Caco-2 (cell line): ENCODE measurements at regions not wholly inside any gene's neighbourhood (a gene's known extent, or its start where the extent isn't known, plus 50 kb on each side); places are given as distances from the start of the nearest gene placed in this dataset.

Experiments used
- BruUV-seq: library from RNA; stranded (reverse); fragments of 400-500 nt; replicated peaks from 2 replicates; lab custom pipeline; 2021; lab: Mats Ljungman, UMichigan
- CTCF ChIA-PET: fragments of 300-600 bp; sonication (Branson Sonifier 250); formaldehyde crosslinking; loops from one replicate; lab custom pipeline; 2022; ENCODE audit warnings: antibody characterized with exemption; lab: Charles Lee
- POLR2A ChIA-PET: fragments of 300-600 bp; sonication (Branson Sonifier 250); formaldehyde crosslinking; loops from one replicate; lab custom pipeline; 2022; ENCODE audit warnings: antibody characterized with exemption; lab: Charles Lee
- DNase-seq, 2 experiments: peaks; one replicate each; pipeline versions ENCODE4 v3.0.0 to v3.0.0-alpha.2; 2020 to 2022
- H3K27me3 ChIP-seq: replicated peaks from 2 replicates; pipeline ENCODE4 v1.6.0; 2011; ENCODE audit warnings: low read length; ENCODE audit not compliant: control insufficient read depth, insufficient read depth
- H3K36me3 ChIP-seq: 2 replicates; pipeline ENCODE4 v1.5.1; 2011; ENCODE audit warnings: low read length; ENCODE audit not compliant: control insufficient read depth, insufficient read depth
- H3K4me1 ChIP-seq: fragments of 250-450 bp; sonication (Bioruptor Pico); 2 replicates; pipeline ENCODE4 v1.5.1; 2020; ENCODE audit warnings: mild to moderate bottlenecking
- H3K4me3 ChIP-seq: 2 replicates; pipeline ENCODE4 v1.5.1; 2011; ENCODE audit warnings: low read depth, mild to moderate bottlenecking, control low read depth, low read length
- H3K9me3 ChIP-seq: fragments of 250-450 bp; sonication (Bioruptor Pico); 2 replicates; pipeline ENCODE4 v1.5.1; 2020; ENCODE audit warnings: mild to moderate bottlenecking, moderate library complexity
- H3K27ac Mint-ChIP-seq: one replicate; pipeline ENCODE4 v1.8.0; 2022; ENCODE audit warnings: mixed read lengths; ENCODE audit not compliant: unreplicated experiment
- H3K27me3 Mint-ChIP-seq: one replicate; pipeline ENCODE4 v1.8.0; 2022; ENCODE audit warnings: mixed read lengths; ENCODE audit not compliant: insufficient read depth, unreplicated experiment
- H3K36me3 Mint-ChIP-seq: one replicate; pipeline ENCODE4 v1.8.0; 2022; ENCODE audit warnings: mild to moderate bottlenecking, mixed read lengths; ENCODE audit not compliant: insufficient read depth, unreplicated experiment
- H3K4me1 Mint-ChIP-seq: one replicate; pipeline ENCODE4 v1.8.0; 2022; ENCODE audit warnings: low read depth, mixed read lengths; ENCODE audit not compliant: unreplicated experiment
- H3K4me3 Mint-ChIP-seq: one replicate; pipeline ENCODE4 v1.8.0; 2022; ENCODE audit warnings: mild to moderate bottlenecking, moderate library complexity, mixed read lengths; ENCODE audit not compliant: unreplicated experiment
- H3K9me3 Mint-ChIP-seq: one replicate; pipeline ENCODE4 v1.8.0; 2022; ENCODE audit warnings: mixed read lengths; ENCODE audit not compliant: unreplicated experiment
- CTCF ChIP-seq, 2 experiments: fragments of 200-600 bp in 1 of 2; IDR thresholded peaks; 1 replicate in 1 of 2; 2 replicates in 1 of 2; pipeline versions ENCODE4 v1.5.1 to v1.8.0; 2011 to 2022; ENCODE audit warnings: antibody characterized with exemption in 1 of 2, control low read depth in 1 of 2, inconsistent platforms in 1 of 2, low read depth in 1 of 2, low read length in 1 of 2, mild to moderate bottlenecking in 1 of 2, moderate library complexity in 1 of 2; ENCODE audit not compliant: insufficient read depth in 1 of 2, severe bottlenecking in 1 of 2, unreplicated experiment in 1 of 2
- intact Hi-C: fragments of 100-400 bp; cut with micrococcal nuclease; formaldehyde crosslinking; loops from one replicate; pipeline ENCODE4 v1.10.0; 2022; ENCODE audit not compliant: unreplicated experiment

- no peaks in the 10 kb centered on the region for H3K36me3 Mint-ChIP-seq
- DNase-seq, result no peak
- H3K4me3 ChIP-seq, result no peak overlapping the region
- intact Hi-C loops, result no loop called here
- no peak for TF ChIP-seq CTCF (IDR thresholded peaks at IDR 0.05; ENCODE audit: insufficient read depth in 1 of 2, low read depth in 1 of 2, low read length in 1 of 2, severe bottlenecking in 1 of 2, unreplicated experiment in 1 of 2)
- H3K36me3 ChIP-seq, result no peaks in the 10 kb centered on the region
- ChIA-PET POLR2A (no interaction called here), CTCF (no interaction called here)
- no peaks in the 10 kb centered on the region for H3K4me1 ChIP-seq
- no TSS peak for BruUV-seq
- no peak overlapping the region for H3K27ac Mint-ChIP-seq
- no peaks in the 10 kb centered on the region for H3K27me3 ChIP-seq
- H3K27me3 Mint-ChIP-seq, result no peaks in the 10 kb centered on the region
- no peaks in the 10 kb centered on the region for H3K9me3 Mint-ChIP-seq
- peaks cover 5% of the 10 kb centered on the region for H3K4me1 Mint-ChIP-seq
- H3K9me3 ChIP-seq, result no peaks in the 10 kb centered on the region
- H3K4me3 Mint-ChIP-seq, result no peak overlapping the region
These were observed 90.0 kb upstream of the MYOCD start for GRCh38 chr17:12575641-12576040.

- H3K9me3 ChIP-seq, result no peaks in the 10 kb centered on the region
- no TSS peak for BruUV-seq
- no peaks in the 10 kb centered on the region for H3K36me3 ChIP-seq
- H3K27ac Mint-ChIP-seq, result no peak overlapping the region
- no peak overlapping the region for H3K4me3 Mint-ChIP-seq
- H3K27me3 ChIP-seq, result no peaks in the 10 kb centered on the region
- CTCF ChIA-PET, result no interaction called here
- no peaks in the 10 kb centered on the region for H3K36me3 Mint-ChIP-seq
- intact Hi-C loops, result no loop called here
- no peak overlapping the region for H3K4me3 ChIP-seq
- POLR2A ChIA-PET, result no interaction called here
- H3K9me3 Mint-ChIP-seq, result no peaks in the 10 kb centered on the region
- TF ChIP-seq CTCF (IDR thresholded peaks at IDR 0.05; ENCODE audit: insufficient read depth in 1 of 2, low read depth in 1 of 2, low read length in 1 of 2, severe bottlenecking in 1 of 2, unreplicated experiment in 1 of 2), result no peak
- H3K4me1 Mint-ChIP-seq, result peaks cover 5% of the 10 kb centered on the region
- H3K27me3 Mint-ChIP-seq, result peaks cover 3% of the 10 kb centered on the region
- no peaks in the 10 kb centered on the region for H3K4me1 ChIP-seq
- no peak for DNase-seq
These were observed 86.4 kb upstream of the MYOCD start for GRCh38 chr17:12579288-12579687.

- H3K9me3 ChIP-seq, result no peaks in the 10 kb centered on the region
- H3K4me3 ChIP-seq, result no peak overlapping the region
- H3K4me1 ChIP-seq, result no peaks in the 10 kb centered on the region
- ChIA-PET POLR2A (no interaction called here), CTCF (no interaction called here)
- DNase-seq, result no peak
- peaks cover 5% of the 10 kb centered on the region for H3K4me1 Mint-ChIP-seq
- H3K4me3 Mint-ChIP-seq, result no peak overlapping the region
- H3K36me3 Mint-ChIP-seq, result no peaks in the 10 kb centered on the region
- intact Hi-C loops, result no loop called here
- H3K27me3 Mint-ChIP-seq, result peaks cover 3% of the 10 kb centered on the region
- no peak overlapping the region for H3K27ac Mint-ChIP-seq
- H3K9me3 Mint-ChIP-seq, result no peaks in the 10 kb centered on the region
- H3K36me3 ChIP-seq, result no peaks in the 10 kb centered on the region
- no peak for TF ChIP-seq CTCF (IDR thresholded peaks at IDR 0.05; ENCODE audit: insufficient read depth in 1 of 2, low read depth in 1 of 2, low read length in 1 of 2, severe bottlenecking in 1 of 2, unreplicated experiment in 1 of 2)
- no TSS peak for BruUV-seq
- no peaks in the 10 kb centered on the region for H3K27me3 ChIP-seq
These were observed 85.0 kb upstream of the MYOCD start for GRCh38 chr17:12580640-12581039.
